ENCODE measurements at regions not wholly inside any gene's neighbourhood (a gene's known extent, or its start where the extent isn't known, plus 50 kb on each side); places are given as distances from the start of the nearest gene placed in this dataset.
A peak's percentile ranks its signal among the peaks of the same experiment; 100 is the strongest.

DNA sequence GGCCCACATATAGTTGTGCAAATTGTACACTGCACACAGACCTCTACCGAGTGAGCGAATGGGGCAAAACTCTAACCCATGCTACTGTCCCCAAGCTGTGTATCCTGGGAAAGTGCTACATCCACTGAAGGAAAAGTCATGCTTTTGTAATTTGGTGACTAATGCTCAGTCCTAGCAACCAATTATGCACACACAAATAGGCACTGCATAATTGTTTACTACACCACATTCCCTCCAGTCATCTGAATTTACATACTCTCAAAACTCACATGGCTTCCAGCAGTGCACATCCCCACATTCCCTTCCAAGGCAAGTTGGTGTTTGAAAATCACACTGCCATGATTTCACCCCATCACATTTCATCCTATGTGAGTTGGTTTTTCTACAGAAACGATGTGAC, 125.9 kb upstream of the OSMR start:
- no peak for DNase-seq (ENCODE audit: low spot score)

GRCh38 chr5:38720554-38721361, 125.1 kb upstream of the OSMR start:
- no peak for DNase-seq (ENCODE audit: low spot score)

GRCh38 chr5:38722918-38723317, 122.9 kb upstream of the OSMR start:
- DNase-seq (ENCODE audit: low spot score), result peak; percentile 46

DNA sequence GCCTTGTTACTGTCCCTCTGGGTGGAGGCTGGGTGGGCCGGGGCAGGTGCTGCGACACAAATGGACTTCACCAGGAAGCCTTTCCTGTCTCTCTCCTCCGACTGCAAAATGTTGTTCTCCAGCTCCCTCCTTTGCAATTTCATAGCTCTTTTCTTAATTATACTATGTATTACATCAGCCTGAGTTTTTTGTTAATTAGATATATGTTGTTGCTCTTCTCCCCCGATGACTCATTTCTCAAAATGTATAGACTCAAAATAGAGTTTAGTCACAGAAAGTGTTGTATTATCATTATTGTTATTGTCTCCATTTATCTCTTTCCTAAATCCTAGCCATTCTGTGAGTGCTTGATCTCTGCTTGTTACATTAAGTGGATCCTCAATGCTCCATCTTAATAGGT, 122.4 kb upstream of the OSMR start:
- peak; percentile 10 for DNase-seq (ENCODE audit: low spot score)

DNA sequence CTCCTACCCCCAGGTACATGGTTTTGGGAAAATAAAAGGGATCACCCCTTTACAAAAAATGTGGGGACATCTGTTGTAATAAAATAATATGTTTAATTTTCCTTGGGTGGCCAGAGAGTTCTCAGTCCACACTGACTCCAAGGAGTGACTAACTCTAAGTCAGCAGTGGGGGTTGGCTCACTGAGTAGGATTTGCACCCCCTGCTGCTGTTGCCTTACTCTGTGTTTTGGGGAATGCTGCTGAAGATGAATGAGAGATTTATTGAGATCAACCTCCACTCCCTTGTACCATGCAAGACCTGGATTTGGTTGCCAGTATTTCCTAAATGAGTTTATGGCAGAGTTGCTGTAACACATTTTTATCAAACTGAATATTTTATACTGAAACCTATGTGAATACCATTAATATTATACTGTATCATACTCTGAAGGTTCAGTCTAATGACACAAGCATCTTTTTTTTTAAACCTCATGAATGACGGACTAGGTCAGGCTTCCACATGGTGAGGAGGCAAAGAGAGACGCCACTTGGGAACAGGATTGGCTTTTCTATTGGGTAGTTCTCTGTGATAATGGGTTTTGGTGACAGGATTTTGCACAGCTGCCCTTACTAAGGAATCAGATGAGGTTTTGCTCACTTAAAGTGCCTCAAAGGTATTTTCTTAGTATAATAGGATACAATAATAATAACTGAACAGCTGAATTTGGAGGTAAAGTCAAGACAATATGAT, 121.3 kb upstream of the OSMR start:
- no peak for DNase-seq (ENCODE audit: low spot score)

- no peak for DNase-seq (ENCODE audit: low spot score)
These were observed 120.4 kb upstream of the OSMR start for GRCh38 chr5:38725371-38725865.

DNA sequence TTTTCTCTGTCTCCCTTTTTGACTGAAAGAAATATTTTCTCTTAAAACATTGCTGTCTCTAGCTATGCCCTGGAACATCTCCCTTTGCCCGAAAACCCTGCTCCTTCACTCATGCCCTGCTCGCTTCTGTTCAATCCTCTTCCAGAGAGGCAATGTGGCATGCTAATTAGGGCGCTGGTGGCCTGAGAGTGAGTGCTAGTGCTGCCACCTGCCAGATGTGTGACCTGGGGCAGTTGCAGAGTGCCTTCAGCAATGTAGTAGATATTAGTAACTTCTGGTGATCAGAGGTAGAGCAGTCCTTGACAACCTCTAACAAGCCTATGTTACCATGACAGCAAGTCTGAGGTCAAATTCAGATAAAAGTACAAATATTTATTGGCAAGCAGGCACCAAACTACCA, 119.5 kb upstream of the OSMR start:
- no peak for DNase-seq (ENCODE audit: low spot score)

DNA sequence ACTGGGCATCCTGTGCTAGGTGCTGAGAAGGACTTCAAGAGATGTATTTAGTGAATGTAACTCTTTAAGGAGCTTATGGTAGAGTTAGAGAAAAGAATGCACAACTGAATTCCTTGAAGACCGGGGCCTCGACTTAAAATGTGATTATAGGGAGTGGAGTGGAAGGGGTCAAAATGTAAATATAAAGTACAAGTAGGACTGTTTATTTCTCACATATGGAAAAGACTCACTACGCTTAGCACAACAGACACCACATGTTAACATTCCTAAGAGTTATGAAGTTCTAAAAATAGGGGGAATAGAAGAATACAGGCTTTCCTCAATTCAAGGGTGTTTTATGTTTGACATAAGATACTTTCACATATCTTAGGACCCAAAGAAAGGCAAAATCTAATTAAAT, 117.8 kb upstream of the OSMR start:
- DNase-seq (ENCODE audit: low spot score), result no peak

- DNase-seq (ENCODE audit: low spot score), result no peak
These were observed 114.4 kb upstream of the OSMR start for GRCh38 chr5:38731461-38731860.

DNA sequence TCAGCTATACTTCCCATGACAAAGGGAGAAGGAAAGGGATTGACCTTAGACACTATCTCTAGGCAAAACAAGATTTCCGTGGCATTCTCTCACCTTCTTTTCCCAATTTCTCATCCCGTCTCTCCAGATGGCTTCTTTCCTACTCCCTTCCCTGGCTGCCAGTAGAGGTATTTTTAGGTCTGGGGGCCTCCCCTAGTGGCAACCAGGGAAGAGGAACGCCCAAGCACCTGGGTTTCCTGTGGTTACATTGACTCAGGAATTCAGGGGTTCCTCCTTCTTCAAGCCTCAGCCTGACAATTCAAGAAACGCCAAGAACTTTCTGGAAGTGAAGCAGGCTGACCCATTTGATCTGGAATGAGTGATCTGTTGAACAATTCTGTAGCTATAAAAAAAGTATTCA, 111.5 kb upstream of the OSMR start:
- DNase-seq (ENCODE audit: low spot score), result no peak

DNA sequence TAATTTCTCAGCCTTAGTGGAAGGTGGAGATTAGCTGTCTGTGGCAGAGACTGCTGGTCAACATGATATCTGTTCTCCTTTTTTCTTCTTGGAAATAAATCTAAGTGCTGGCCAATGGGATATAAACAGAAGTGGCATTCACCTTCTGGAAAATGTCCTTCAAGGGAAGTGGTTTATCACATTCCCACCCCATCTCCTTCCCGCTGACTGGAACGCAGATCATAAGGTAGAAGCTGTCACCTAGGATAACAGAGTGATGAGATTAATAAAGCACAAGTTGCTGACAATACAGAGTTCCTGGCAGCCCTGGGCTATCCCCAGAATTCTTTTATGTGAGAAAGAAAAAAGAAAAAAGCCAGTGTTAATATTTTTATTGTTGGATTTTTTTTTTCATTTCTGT, 109.7 kb upstream of the OSMR start:
- DNase-seq (ENCODE audit: low spot score), result no peak

GRCh38 chr5:38737976-38738375, 107.8 kb upstream of the OSMR start:
- no peak for DNase-seq (ENCODE audit: low spot score)

GRCh38 chr5:38739011-38739704, 106.7 kb upstream of the OSMR start:
- no peak for DNase-seq (ENCODE audit: low spot score)

GRCh38 chr5:38739705-38740045, 106.1 kb upstream of the OSMR start:
- no peak for DNase-seq (ENCODE audit: low spot score)

DNA sequence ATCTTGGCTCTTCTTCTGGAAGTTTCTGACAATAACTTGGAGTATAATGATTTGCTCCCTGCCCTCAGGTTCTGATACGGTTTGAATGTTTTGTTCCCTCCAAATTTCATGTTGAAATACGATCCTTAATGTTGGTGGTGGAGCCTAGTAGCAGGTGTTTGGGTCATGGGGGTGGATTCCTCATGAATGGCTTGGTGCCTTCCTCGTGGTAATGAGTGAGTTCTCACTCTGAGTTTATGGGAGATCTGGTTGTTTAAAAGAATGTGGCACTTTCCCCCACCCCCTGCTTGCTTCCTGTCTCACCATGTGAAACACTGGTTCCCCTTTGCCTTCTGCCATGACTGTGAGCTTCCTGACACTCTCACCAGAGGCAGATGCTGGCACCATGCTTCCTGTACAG, 103.0 kb upstream of the OSMR start:
- DNase-seq (ENCODE audit: low spot score), result no peak

DNA sequence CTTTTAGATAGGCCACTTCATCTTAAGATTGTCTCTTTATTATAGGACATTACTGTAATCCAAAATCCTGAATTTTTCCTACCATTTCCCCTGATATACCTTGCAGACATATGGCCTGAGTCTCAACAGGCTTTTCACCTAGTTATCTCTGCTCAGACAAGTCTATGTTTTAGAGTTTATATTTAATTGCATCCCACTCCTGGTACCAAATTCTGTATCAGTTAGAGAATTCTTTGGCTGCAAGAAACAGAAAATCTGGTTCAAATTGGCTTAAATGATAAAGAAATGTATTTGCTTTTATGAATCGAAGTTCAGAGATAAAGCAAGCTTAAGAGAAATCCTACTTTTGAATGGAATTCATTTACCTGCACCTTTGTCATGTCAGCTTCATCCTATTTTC, 102.2 kb upstream of the OSMR start:
- no peak for DNase-seq (ENCODE audit: low spot score)

DNA sequence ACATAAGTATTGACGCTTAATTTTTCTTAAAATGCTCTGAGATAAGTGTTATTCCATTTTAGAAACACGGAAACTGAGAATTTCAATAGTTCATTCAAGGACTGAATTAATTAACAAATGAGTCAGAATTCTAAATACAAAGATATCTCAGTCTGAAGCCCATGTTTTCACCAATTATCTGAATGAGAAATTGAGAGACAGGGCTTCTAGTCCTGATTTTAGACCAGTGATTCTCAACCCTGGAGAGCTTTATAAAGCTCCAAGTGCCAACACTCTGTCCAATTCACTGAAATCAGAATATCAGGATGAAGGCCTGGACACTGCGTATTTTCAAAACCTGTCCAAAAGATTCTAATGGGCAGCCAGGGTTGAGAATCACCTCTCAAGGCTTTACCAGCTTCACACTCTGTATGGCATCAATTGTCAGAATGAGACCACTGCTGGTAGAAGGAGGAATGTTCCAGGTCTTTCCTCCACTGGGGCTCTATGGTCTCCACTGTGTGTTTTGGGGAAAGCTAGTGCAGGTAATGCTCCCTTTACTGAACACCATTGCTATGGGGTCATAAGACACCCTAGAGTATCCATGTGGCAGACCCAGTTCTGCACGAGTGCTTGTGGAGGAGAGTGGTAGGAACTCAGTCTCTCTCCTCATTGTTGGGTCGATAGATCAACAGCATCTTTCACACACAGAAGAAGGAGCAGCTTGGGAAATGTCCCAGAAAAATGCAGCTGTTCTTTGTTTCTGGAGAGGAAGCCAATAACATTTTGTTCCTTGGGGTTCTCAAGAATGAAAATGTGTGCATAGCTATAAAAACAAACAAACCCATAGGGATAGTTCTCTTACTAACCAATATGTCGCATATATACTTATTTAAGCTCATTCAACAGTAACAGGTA, 99.7 kb upstream of the OSMR start:
- no peak for DNase-seq (ENCODE audit: low spot score)

DNA sequence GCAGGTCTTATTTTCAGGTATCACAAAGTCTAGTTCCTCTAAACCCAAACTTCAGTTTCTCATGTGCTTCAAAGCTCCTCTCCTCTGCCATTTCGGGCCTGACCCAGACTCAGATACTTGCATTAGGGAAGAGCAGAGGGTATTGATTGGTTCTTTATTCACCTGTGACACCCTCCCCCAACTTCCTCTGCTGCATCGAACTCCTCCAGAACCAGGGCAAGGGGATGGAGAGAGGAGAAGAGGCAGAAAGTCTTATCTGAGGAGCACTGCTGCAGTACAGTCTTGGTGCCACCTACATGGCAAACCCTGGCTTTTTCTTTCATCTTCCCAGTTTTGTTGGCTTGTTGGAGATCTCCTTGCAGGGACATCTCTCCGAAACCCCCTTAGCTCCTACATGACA, 96.0 kb upstream of the OSMR start:
- DNase-seq (ENCODE audit: low spot score), result no peak

GRCh38 chr5:38751103-38751502, 94.7 kb upstream of the OSMR start:
- no peak for DNase-seq (ENCODE audit: low spot score)

- no peak for DNase-seq (ENCODE audit: low spot score)
These were observed 93.7 kb upstream of the OSMR start for GRCh38 chr5:38752012-38752536.

GRCh38 chr5:38752622-38753021, 93.2 kb upstream of the OSMR start:
- no peak for DNase-seq (ENCODE audit: low spot score)

GRCh38 chr5:38753141-38753540, 92.7 kb upstream of the OSMR start:
- no peak for DNase-seq (ENCODE audit: low spot score)
